ENCODE measurements at regions not wholly inside any gene's neighbourhood (a gene's known extent, or its start where the extent isn't known, plus 50 kb on each side); places are given as distances from the start of the nearest gene placed in this dataset.
A peak's percentile ranks its signal among the peaks of the same experiment; 100 is the strongest.
"Not testable (repeated sequence)": the region's sequence is repeated elsewhere in the genome, so short reads cannot be mapped to it uniquely, and the experiment has no call there.

GRCh38 chr14:49364752-49365117 is 221.4 kb downstream of the RPS29 start:
- no peak for DNase-seq

GRCh38 chr14:49363821-49364751 is 222.1 kb downstream of the RPS29 start:
- no peak for DNase-seq

GRCh38 chr14:49362916-49363315 is 223.3 kb downstream of the RPS29 start:
- no peak for DNase-seq

- DNase-seq: no peak
These were observed 247.1 kb downstream of the RPS29 start for GRCh38 chr14:49339130-49339529.

- DNase-seq: no peak
These were observed 266.4 kb downstream of the RPS29 start for GRCh38 chr14:49319810-49320209.

- DNase-seq: no peak
These were observed 270.6 kb downstream of the RPS29 start for GRCh38 chr14:49315570-49315969.

- DNase-seq: no peak
These were observed 271.4 kb downstream of the RPS29 start for GRCh38 chr14:49314737-49315136.

- no peak for DNase-seq
These were observed 273.1 kb downstream of the RPS29 start for GRCh38 chr14:49313108-49313507.

- DNase-seq: no peak
These were observed 275.9 kb downstream of the RPS29 start for GRCh38 chr14:49310298-49310697.

- peak; percentile 6 for DNase-seq
These were observed 279.9 kb downstream of the RPS29 start for GRCh38 chr14:49306152-49306751.

- DNase-seq: no peak
These were observed 282.1 kb downstream of the RPS29 start for GRCh38 chr14:49303946-49304516.

- DNase-seq: no peak
These were observed 289.1 kb downstream of the RPS29 start for GRCh38 chr14:49297102-49297501.

- DNase-seq: no peak
These were observed 291.5 kb downstream of the RPS29 start for GRCh38 chr14:49294621-49295148.

GRCh38 chr14:49287004-49287403 is 299.2 kb downstream of the RPS29 start:
- no peak for DNase-seq

- DNase-seq: no peak
These were observed 299.8 kb downstream of the RPS29 start for GRCh38 chr14:49286257-49286983.

GRCh38 chr14:49280566-49280965 is 305.6 kb downstream of the RPS29 start:
- DNase-seq: no peak

GRCh38 chr14:49250517-49250916 is 335.7 kb downstream of the RPS29 start:
- DNase-seq: no peak

GRCh38 chr14:49250109-49250508 is 336.1 kb downstream of the RPS29 start:
- no peak for DNase-seq

GRCh38 chr14:49249022-49249421 is 337.2 kb downstream of the RPS29 start:
- no peak for DNase-seq

GRCh38 chr14:49243777-49244176 is 342.4 kb downstream of the RPS29 start:
- DNase-seq: not testable (repeated sequence)

- DNase-seq: no peak
These were observed 345.8 kb downstream of the RPS29 start for GRCh38 chr14:49240383-49240782.

GRCh38 chr14:49228552-49228951 is 357.6 kb downstream of the RPS29 start:
- no peak for DNase-seq

GRCh38 chr14:49221316-49221715 is 364.9 kb downstream of the RPS29 start:
- DNase-seq: no peak

All from NCI-H748 treated with DMSO at 0.1 percent for 48 hours (cell line).